ENCODE measurements at regions not wholly inside any gene's neighbourhood (a gene's known extent, or its start where the extent isn't known, plus 50 kb on each side); places are given as distances from the start of the nearest gene placed in this dataset.

GRCh38 chr10:118234683-118235082, 107.4 kb downstream of the FAM204A start:
- TF ChIP-seq SUZ12 (IDR thresholded peaks at IDR 0.05; ENCODE audit: extremely low read depth, insufficient read depth, insufficient read length) (no peak), YY1 (IDR thresholded peaks at IDR 0.05; ENCODE audit: insufficient read depth, insufficient read length) (no peak)
